Activated CD4-positive, CD25-positive, alpha-beta regulatory T cell treated with anti-CD3 and anti-CD28 coated beads, Interleukin-2, amount 50 U/mL, for 16 hours (primary cell): ENCODE measurements at regions not wholly inside any gene's neighbourhood (a gene's known extent, or its start where the extent isn't known, plus 50 kb on each side); places are given as distances from the start of the nearest gene placed in this dataset.
"Not testable (repeated sequence)": the region's sequence is repeated elsewhere in the genome, so short reads cannot be mapped to it uniquely, and the experiment has no call there.

Experiments
- DNase-seq: peaks from one replicate; pipeline ENCODE4 v3.0.0-alpha.2; 2020; ENCODE audit warnings: low read depth, low spot score

GRCh38 chr4:18480928-18481327, 459.4 kb upstream of the LCORL start:
- DNase-seq: no peak

GRCh38 chr4:18480342-18480741, 458.8 kb upstream of the LCORL start:
- no peak for DNase-seq

GRCh38 chr4:18479825-18480224, 458.3 kb upstream of the LCORL start:
- DNase-seq: no peak

GRCh38 chr4:18463987-18464559, 442.5 kb upstream of the LCORL start:
- DNase-seq: no peak

GRCh38 chr4:18458465-18458864, 436.9 kb upstream of the LCORL start:
- no peak for DNase-seq

GRCh38 chr4:18454349-18454748, 432.8 kb upstream of the LCORL start:
- no peak for DNase-seq

GRCh38 chr4:18445110-18445509, 423.6 kb upstream of the LCORL start:
- DNase-seq: no peak

- no peak for DNase-seq
These were observed 422.7 kb upstream of the LCORL start for GRCh38 chr4:18444206-18444605.

- DNase-seq: no peak
These were observed 421.4 kb upstream of the LCORL start for GRCh38 chr4:18442957-18443356.

- no peak for DNase-seq
These were observed 420.1 kb upstream of the LCORL start for GRCh38 chr4:18441676-18442075.

- DNase-seq: no peak
These were observed 419.6 kb upstream of the LCORL start for GRCh38 chr4:18441203-18441590.

- DNase-seq: no peak
These were observed 419.1 kb upstream of the LCORL start for GRCh38 chr4:18440527-18441202.

- DNase-seq: no peak
These were observed 417.8 kb upstream of the LCORL start for GRCh38 chr4:18439311-18439710.

GRCh38 chr4:18435781-18436180, 414.2 kb upstream of the LCORL start:
- no peak for DNase-seq

GRCh38 chr4:18422685-18423084, 401.1 kb upstream of the LCORL start:
- DNase-seq: no peak

GRCh38 chr4:18421519-18421918, 400.0 kb upstream of the LCORL start:
- no peak for DNase-seq

- no peak for DNase-seq
These were observed 398.2 kb upstream of the LCORL start for GRCh38 chr4:18419780-18420179.

GRCh38 chr4:18418195-18418898, 396.8 kb upstream of the LCORL start:
- not testable (repeated sequence) for DNase-seq

- DNase-seq: not testable (repeated sequence)
These were observed 396.1 kb upstream of the LCORL start for GRCh38 chr4:18417651-18418050.

GRCh38 chr4:18406264-18406663, 384.7 kb upstream of the LCORL start:
- DNase-seq: no peak

- DNase-seq: no peak
These were observed 383.5 kb upstream of the LCORL start for GRCh38 chr4:18405054-18405453.

- no peak for DNase-seq
These were observed 383.1 kb upstream of the LCORL start for GRCh38 chr4:18404642-18405041.

- DNase-seq: no peak
These were observed 381.8 kb upstream of the LCORL start for GRCh38 chr4:18403327-18403726.
